Left ventricle myocardium superior (tissue), 1 donor: ENCODE measurements at regions not wholly inside any gene's neighbourhood (a gene's known extent, or its start where the extent isn't known, plus 50 kb on each side); places are given as distances from the start of the nearest gene placed in this dataset.

Source experiments
- ATAC-seq: fragments of 200-7000 bp; cut with Tn5 transposase; one replicate; pipeline ENCODE4 v1.9.1; 2020; ENCODE audit warnings: mild to moderate bottlenecking, moderate library complexity
- DNase-seq: peaks from one replicate; pipeline ENCODE4 v3.0.0-alpha.2; 2020
- intact Hi-C: fragments of 100-400 bp; cut with micrococcal nuclease; formaldehyde crosslinking; loops from one replicate; pipeline ENCODE4 v1.11.0; 2022
- donor health status: DM: no; HTN: yes; CAD: no; lungs with severe emphysema.

- no peak for ATAC-seq
- intact Hi-C loops: no loop called here
Observed at GRCh38 chrX:97968376-97969163, 1084.9 kb downstream of the RPA4 start.

GRCh38 chrX:97984641-97985040 lies 1100.9 kb downstream of the RPA4 start:
- DNase-seq: no peak
- intact Hi-C loops: no loop called here
- ATAC-seq: no peak

More at GRCh38 chrX:97968376-97969163, 1084.9 kb downstream of the RPA4 start:
- no peak for DNase-seq

- no peak for ATAC-seq
- intact Hi-C loops: no loop called here
- no peak for DNase-seq
Observed at GRCh38 chrX:97985096-97985495, 1101.4 kb downstream of the RPA4 start.

GRCh38 chrX:97987979-97988378 lies 1104.3 kb downstream of the RPA4 start:
- intact Hi-C loops: no loop called here
- ATAC-seq (no peak), DNase-seq (no peak)

- intact Hi-C loops: no loop called here
- DNase-seq: no peak
- ATAC-seq: no peak
Observed at GRCh38 chrX:97995834-97996233, 1112.1 kb downstream of the RPA4 start.

- intact Hi-C loops: no loop called here
- no peak for DNase-seq
- no peak for ATAC-seq
Observed at GRCh38 chrX:98028691-98029090, 1145.0 kb downstream of the RPA4 start.

- DNase-seq (no peak), ATAC-seq (no peak)
- intact Hi-C loops: no loop called here
Observed at GRCh38 chrX:98029861-98030260, 1146.2 kb downstream of the RPA4 start.

GRCh38 chrX:98057176-98057575 lies 1173.5 kb downstream of the RPA4 start:
- no peak for DNase-seq
- intact Hi-C loops: no loop called here
- no peak for ATAC-seq

GRCh38 chrX:98065151-98065550 lies 1181.4 kb downstream of the RPA4 start:
- intact Hi-C loops: no loop called here
- DNase-seq (no peak), ATAC-seq (no peak)

GRCh38 chrX:98067611-98068010 lies 1183.9 kb downstream of the RPA4 start:
- DNase-seq (no peak), ATAC-seq (no peak)
- intact Hi-C loops: no loop called here

GRCh38 chrX:98068024-98068580 lies 1184.4 kb downstream of the RPA4 start:
- ATAC-seq (no peak), DNase-seq (no peak)
- intact Hi-C loops: no loop called here

GRCh38 chrX:98071331-98071730 lies 1187.6 kb downstream of the RPA4 start:
- intact Hi-C loops: no loop called here
- DNase-seq: no peak
- no peak for ATAC-seq

- ATAC-seq (no peak), DNase-seq (no peak)
- intact Hi-C loops: no loop called here
Observed at GRCh38 chrX:98077440-98077839, 1193.7 kb downstream of the RPA4 start.

GRCh38 chrX:98111684-98112083 lies 1228.0 kb downstream of the RPA4 start:
- ATAC-seq: no peak
- intact Hi-C loops: no loop called here
- DNase-seq: no peak

- DNase-seq (no peak), ATAC-seq (no peak)
- intact Hi-C loops: no loop called here
Observed at GRCh38 chrX:98114021-98114420, 1230.3 kb downstream of the RPA4 start.

- DNase-seq: no peak
- intact Hi-C loops: no loop called here
- ATAC-seq: no peak
Observed at GRCh38 chrX:98141466-98141865, 1257.8 kb downstream of the RPA4 start.

- no peak for DNase-seq
- intact Hi-C loops: no loop called here
- no peak for ATAC-seq
Observed at GRCh38 chrX:98191003-98191402, 1307.3 kb downstream of the RPA4 start.

- no peak for DNase-seq
- no peak for ATAC-seq
- intact Hi-C loops: no loop called here
Observed at GRCh38 chrX:98194036-98194435, 1310.3 kb downstream of the RPA4 start.

GRCh38 chrX:98203800-98204199 lies 1320.1 kb downstream of the RPA4 start:
- DNase-seq: no peak
- ATAC-seq: no peak
- intact Hi-C loops: no loop called here

GRCh38 chrX:98207947-98208346 lies 1324.2 kb downstream of the RPA4 start:
- intact Hi-C loops: no loop called here
- ATAC-seq (no peak), DNase-seq (no peak)

GRCh38 chrX:98231003-98231402 lies 1347.3 kb downstream of the RPA4 start:
- intact Hi-C loops: no loop called here
- no peak for ATAC-seq
- DNase-seq: no peak
